ENCODE measurements at regions not wholly inside any gene's neighbourhood (a gene's known extent, or its start where the extent isn't known, plus 50 kb on each side); places are given as distances from the start of the nearest gene placed in this dataset.

DNA sequence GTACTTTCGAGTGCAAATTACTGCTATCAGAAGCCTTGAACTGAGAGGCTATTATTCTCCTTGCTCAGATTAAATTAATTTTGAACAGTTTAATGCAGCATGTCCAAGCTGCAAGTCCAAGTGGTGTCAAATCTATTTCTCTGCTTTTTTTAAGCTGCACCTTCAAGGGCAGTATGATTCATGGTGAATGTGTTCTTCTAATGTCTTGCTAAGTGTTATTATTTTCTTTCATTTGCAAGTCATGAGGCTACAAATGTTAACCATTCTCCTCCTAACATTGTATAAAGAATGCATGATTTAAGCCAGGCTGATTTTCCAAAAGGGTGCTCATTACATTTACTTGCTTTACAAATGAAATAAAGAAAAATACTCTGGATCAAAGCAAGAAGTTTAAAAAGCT is 200.4 kb downstream of the TEX13C start:
- Mint-ChIP-seq H3K27ac (no peak overlapping the region), H3K9me3 (no peaks in the 10 kb centered on the region), H3K36me3 (no peaks in the 10 kb centered on the region), H3K4me3 (no peak overlapping the region), H3K4me1 (peaks cover 3% of the 10 kb centered on the region), H3K27me3 (ENCODE audit: insufficient read depth, low read depth) (peaks cover 2% of the 10 kb centered on the region)
- Histone ChIP-seq H3K79me2 (ENCODE audit: low read depth) (no peaks in the 10 kb centered on the region), H4K20me1 (ENCODE audit: low read depth) (no peaks in the 10 kb centered on the region), H3K27me3 (no peaks in the 10 kb centered on the region), H3K4me2 (no peak overlapping the region), H3K36me3 (no peaks in the 10 kb centered on the region), H2AFZ (replicated peaks) (no peak overlapping the region), H3K27ac (no peak overlapping the region), H3K9me3 (ENCODE audit: low read depth) (peaks cover 14% of the 10 kb centered on the region), H3F3A (ENCODE audit: low read depth) (no peaks in the 10 kb centered on the region), H3K4me1 (no peaks in the 10 kb centered on the region), H3K9ac (no peak overlapping the region), H3K4me3 (no peak overlapping the region)
- TF ChIP-seq EZH2phosphoT487 (IDR thresholded peaks at IDR 0.05) (no peak), CTCF (IDR thresholded peaks at IDR 0.05) (no peak), EZH2 (IDR thresholded peaks at IDR 0.05) (no peak)
- no peak for DNase-seq (ENCODE audit: low spot score)

- TF ChIP-seq EZH2 (IDR thresholded peaks at IDR 0.05) (no peak), EZH2phosphoT487 (IDR thresholded peaks at IDR 0.05) (no peak)
- H3K4me3 ChIP-seq: no peak overlapping the region
- H3K27ac ChIP-seq: no peak overlapping the region
- Mint-ChIP-seq H3K4me1 (peaks cover 3% of the 10 kb centered on the region), H3K4me3 (no peak overlapping the region), H3K27ac (no peak overlapping the region), H3K9me3 (no peaks in the 10 kb centered on the region), H3K27me3 (ENCODE audit: insufficient read depth, low read depth) (peaks cover 2% of the 10 kb centered on the region), H3K36me3 (no peaks in the 10 kb centered on the region)
- no peaks in the 10 kb centered on the region for H3K79me2 ChIP-seq (ENCODE audit: low read depth)
- H3K36me3 ChIP-seq: no peaks in the 10 kb centered on the region
- no peaks in the 10 kb centered on the region for H4K20me1 ChIP-seq (ENCODE audit: low read depth)
- no peak overlapping the region for H3K4me2 ChIP-seq
- H3F3A ChIP-seq (ENCODE audit: low read depth): no peaks in the 10 kb centered on the region
- no peak overlapping the region for H2AFZ ChIP-seq (replicated peaks)
- DNase-seq (ENCODE audit: low spot score): no peak
- H3K9ac ChIP-seq: no peak overlapping the region
- H3K9me3 ChIP-seq (ENCODE audit: low read depth): peaks cover 6% of the 10 kb centered on the region
- H3K27me3 ChIP-seq: no peaks in the 10 kb centered on the region
- H3K4me1 ChIP-seq: no peaks in the 10 kb centered on the region
Measured at GRCh38 chrX:125522752-125523151, 203.1 kb downstream of the TEX13C start.

GRCh38 chrX:125532411-125533089 is 212.9 kb downstream of the TEX13C start:
- Histone ChIP-seq H3K4me1 (no peaks in the 10 kb centered on the region), H3K4me2 (no peak overlapping the region), H3K9me3 (ENCODE audit: low read depth) (no peaks in the 10 kb centered on the region), H3K27me3 (no peaks in the 10 kb centered on the region), H3K9ac (no peak overlapping the region), H3K36me3 (no peaks in the 10 kb centered on the region), H3K27ac (no peak overlapping the region), H4K20me1 (ENCODE audit: low read depth) (no peaks in the 10 kb centered on the region), H3F3A (ENCODE audit: low read depth) (no peaks in the 10 kb centered on the region), H3K4me3 (no peak overlapping the region), H2AFZ (replicated peaks) (no peak overlapping the region), H3K79me2 (ENCODE audit: low read depth) (no peaks in the 10 kb centered on the region)
- Mint-ChIP-seq H3K9me3 (peaks cover 3% of the 10 kb centered on the region), H3K27me3 (ENCODE audit: insufficient read depth, low read depth) (no peaks in the 10 kb centered on the region), H3K4me1 (peaks cover 4% of the 10 kb centered on the region), H3K36me3 (no peaks in the 10 kb centered on the region), H3K4me3 (no peak overlapping the region), H3K27ac (no peak overlapping the region)
- no peak for DNase-seq (ENCODE audit: low spot score)
- TF ChIP-seq EZH2phosphoT487 (IDR thresholded peaks at IDR 0.05): no peak

DNA sequence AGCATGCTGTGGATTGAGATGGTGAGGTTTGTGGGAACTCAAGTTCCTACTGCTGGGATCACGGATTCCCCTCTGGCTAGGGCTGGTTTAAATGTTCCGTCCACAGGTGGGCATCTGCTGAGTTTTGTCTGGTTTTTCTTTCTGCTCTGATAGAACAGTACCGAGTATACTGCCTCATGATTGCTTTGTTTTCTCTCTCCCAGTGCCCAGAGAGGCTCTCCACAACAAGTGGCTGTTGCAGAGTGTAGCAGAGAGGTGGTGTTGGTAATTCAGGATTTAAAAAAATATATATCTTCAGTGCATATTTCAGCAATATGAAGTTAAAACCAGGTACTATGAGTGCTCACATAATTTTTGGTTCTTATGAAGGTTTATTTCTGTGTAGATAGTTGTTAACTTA is 213.7 kb downstream of the TEX13C start:
- Histone ChIP-seq H4K20me1 (ENCODE audit: low read depth) (no peaks in the 10 kb centered on the region), H3K79me2 (ENCODE audit: low read depth) (no peaks in the 10 kb centered on the region)
- TF ChIP-seq CTCF (IDR thresholded peaks at IDR 0.05) (no peak), EZH2 (IDR thresholded peaks at IDR 0.05) (no peak), EZH2phosphoT487 (IDR thresholded peaks at IDR 0.05) (no peak)

More for the DNA sequence above, 213.7 kb downstream of the TEX13C start:
- peaks cover 3% of the 10 kb centered on the region for H3K9me3 Mint-ChIP-seq
- H3K36me3 Mint-ChIP-seq: no peaks in the 10 kb centered on the region
- no peaks in the 10 kb centered on the region for H3K36me3 ChIP-seq
- DNase-seq (ENCODE audit: low spot score): no peak
- H3K4me3 Mint-ChIP-seq: no peak overlapping the region
- no peak overlapping the region for H3K27ac Mint-ChIP-seq
- no peaks in the 10 kb centered on the region for H3K4me1 ChIP-seq
- H3K9me3 ChIP-seq (ENCODE audit: low read depth): no peaks in the 10 kb centered on the region
- H2AFZ ChIP-seq (replicated peaks): no peak overlapping the region
- H3K4me3 ChIP-seq: no peak overlapping the region
- no peaks in the 10 kb centered on the region for H3K27me3 ChIP-seq
- no peak overlapping the region for H3K4me2 ChIP-seq
- no peaks in the 10 kb centered on the region for H3K27me3 Mint-ChIP-seq (ENCODE audit: insufficient read depth, low read depth)
- no peaks in the 10 kb centered on the region for H3F3A ChIP-seq (ENCODE audit: low read depth)
- peaks cover 4% of the 10 kb centered on the region for H3K4me1 Mint-ChIP-seq
- no peak overlapping the region for H3K9ac ChIP-seq
- no peak overlapping the region for H3K27ac ChIP-seq

Measured in neural progenitor cell (in vitro differentiated cells).